Transverse colon (tissue), 4 donors: ENCODE measurements at regions not wholly inside any gene's neighbourhood (a gene's known extent, or its start where the extent isn't known, plus 50 kb on each side); places are given as distances from the start of the nearest gene placed in this dataset.

ENCODE experiments used
- CTCF ChIP-seq, 5 experiments: fragments of 200-600 bp in 3 of 5; fragments of 450-650 bp in 2 of 5; sonication (generic) in 3 of 5; IDR thresholded peaks; 1 replicate in 2 of 5; 2 replicates in 3 of 5; pipeline ENCODE4 v1.5.1; 2016 to 2017; ENCODE audit warnings: antibody characterized with exemption in 5 of 5, inconsistent platforms in 3 of 5, mild to moderate bottlenecking in 2 of 5, moderate library complexity in 1 of 5
- POLR2A ChIP-seq: fragments of 450-650 bp; IDR thresholded peaks from one replicate; pipeline ENCODE4 v1.6.1; 2016; ENCODE audit warnings: antibody characterized with exemption, mild to moderate bottlenecking, moderate library complexity
- POLR2AphosphoS5 ChIP-seq, 3 donors: sonication (generic); formaldehyde crosslinking; IDR thresholded peaks; one replicate each; pipeline ENCODE4 v1.6.1; 2016; ENCODE audit warnings: antibody characterized with exemption in 3 of 3

- TF ChIP-seq CTCF (IDR thresholded peaks at IDR 0.05) (no peak), POLR2A (no peak), POLR2AphosphoS5 (IDR thresholded peaks at IDR 0.05) (no peak)
Observed at GRCh38 chr5:103724271-103724670, 161.7 kb upstream of the NUDT12 start.
